ENCODE measurements at regions not wholly inside any gene's neighbourhood (a gene's known extent, or its start where the extent isn't known, plus 50 kb on each side); places are given as distances from the start of the nearest gene placed in this dataset.

- Histone ChIP-seq H3K36me3 (no peaks in the 10 kb centered on the region), H3K4me3 (no peak overlapping the region), H3K27ac (no peak overlapping the region), H3K27me3 (no peaks in the 10 kb centered on the region), H3K4me1 (no peaks in the 10 kb centered on the region), H3K9me3 (no peaks in the 10 kb centered on the region)
- TF ChIP-seq CTCF (IDR thresholded peaks at IDR 0.05) (no peak), POLR2A (IDR thresholded peaks at IDR 0.05) (no peak)
- no peak for DNase-seq
Measured at GRCh38 chr18:38284972-38285371, 719.4 kb upstream of the CELF4 start.

GRCh38 chr18:38263066-38263465 is 697.5 kb upstream of the CELF4 start:
- H3K4me1 ChIP-seq = no peaks in the 10 kb centered on the region
- H3K27me3 ChIP-seq = no peaks in the 10 kb centered on the region
- no peaks in the 10 kb centered on the region for H3K9me3 ChIP-seq
- H3K36me3 ChIP-seq = no peaks in the 10 kb centered on the region
- no peak overlapping the region for H3K27ac ChIP-seq
- TF ChIP-seq CTCF (IDR thresholded peaks at IDR 0.05) (no peak), POLR2A (IDR thresholded peaks at IDR 0.05) (no peak)
- no peak overlapping the region for H3K4me3 ChIP-seq
- DNase-seq = no peak

- no peak for TF ChIP-seq CTCF (IDR thresholded peaks at IDR 0.05)
- no peak for TF ChIP-seq POLR2A (IDR thresholded peaks at IDR 0.05)
- H3K27me3 ChIP-seq = no peaks in the 10 kb centered on the region
- no peak for DNase-seq
Measured at GRCh38 chr18:38262661-38263060, 697.1 kb upstream of the CELF4 start.

GRCh38 chr18:38257661-38258060 is 692.1 kb upstream of the CELF4 start:
- Histone ChIP-seq H3K4me3 (no peak overlapping the region), H3K9me3 (no peaks in the 10 kb centered on the region), H3K36me3 (no peaks in the 10 kb centered on the region), H3K4me1 (no peaks in the 10 kb centered on the region), H3K27ac (no peak overlapping the region), H3K27me3 (no peaks in the 10 kb centered on the region)
- TF ChIP-seq CTCF (IDR thresholded peaks at IDR 0.05) (no peak), POLR2A (IDR thresholded peaks at IDR 0.05) (no peak)
- DNase-seq = no peak

More at GRCh38 chr18:38262661-38263060, 697.1 kb upstream of the CELF4 start:
- Histone ChIP-seq H3K9me3 (no peaks in the 10 kb centered on the region), H3K4me1 (no peaks in the 10 kb centered on the region), H3K27ac (no peak overlapping the region), H3K4me3 (no peak overlapping the region), H3K36me3 (no peaks in the 10 kb centered on the region)

- Histone ChIP-seq H3K36me3 (no peaks in the 10 kb centered on the region), H3K27me3 (no peaks in the 10 kb centered on the region), H3K4me3 (no peak overlapping the region), H3K27ac (no peak overlapping the region), H3K4me1 (no peaks in the 10 kb centered on the region), H3K9me3 (no peaks in the 10 kb centered on the region)
- no peak for DNase-seq
- TF ChIP-seq CTCF (IDR thresholded peaks at IDR 0.05) (no peak), POLR2A (IDR thresholded peaks at IDR 0.05) (no peak)
Measured at GRCh38 chr18:38256366-38256765, 690.8 kb upstream of the CELF4 start.

GRCh38 chr18:38250971-38251370 is 685.4 kb upstream of the CELF4 start:
- TF ChIP-seq POLR2A (IDR thresholded peaks at IDR 0.05) (no peak), CTCF (IDR thresholded peaks at IDR 0.05) (no peak)

More at GRCh38 chr18:38250971-38251370, 685.4 kb upstream of the CELF4 start:
- Histone ChIP-seq H3K4me3 (no peak overlapping the region), H3K36me3 (no peaks in the 10 kb centered on the region), H3K27me3 (no peaks in the 10 kb centered on the region), H3K4me1 (no peaks in the 10 kb centered on the region), H3K27ac (no peak overlapping the region), H3K9me3 (no peaks in the 10 kb centered on the region)
- no peak for DNase-seq

All from Peyer's patch (tissue), 4 donors.